ENCODE measurements at regions not wholly inside any gene's neighbourhood (a gene's known extent, or its start where the extent isn't known, plus 50 kb on each side); places are given as distances from the start of the nearest gene placed in this dataset.
"Not testable (repeated sequence)": the region's sequence is repeated elsewhere in the genome, so short reads cannot be mapped to it uniquely, and the experiment has no call there.

DNA sequence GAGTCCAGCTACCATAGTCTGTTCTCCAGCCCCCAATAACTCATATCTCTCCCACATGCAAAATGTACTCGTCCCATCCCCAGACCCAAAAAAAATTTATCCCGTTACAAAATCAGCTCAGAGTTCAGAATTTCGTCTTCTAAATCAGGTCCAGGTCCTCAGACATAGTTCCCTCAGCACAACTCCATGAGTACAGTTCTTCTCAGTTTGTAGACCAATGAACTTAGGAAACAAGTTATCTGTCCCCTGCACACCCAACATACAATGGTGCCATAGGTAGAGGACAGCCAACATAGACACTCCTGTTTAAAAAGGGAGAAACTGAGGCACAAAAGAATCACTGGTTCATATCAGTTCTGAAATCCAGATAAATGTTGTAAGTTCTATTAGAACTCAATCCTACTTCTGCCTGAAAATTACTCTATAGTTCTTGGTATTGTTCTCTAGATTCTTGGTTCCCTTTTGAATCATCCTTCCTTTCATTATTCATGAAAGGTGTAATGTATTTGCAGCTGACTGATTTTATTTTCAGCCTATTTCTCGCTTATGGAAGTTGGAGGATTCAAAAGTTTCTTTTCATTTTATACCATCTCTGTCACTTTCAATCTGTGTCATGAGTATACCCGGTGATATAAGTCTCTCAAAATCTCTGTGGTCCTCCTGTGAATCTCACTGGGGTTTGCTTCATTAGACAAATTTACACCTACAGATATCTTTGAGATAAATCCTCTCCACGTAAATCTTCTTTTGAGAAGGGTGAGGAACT, 75.8 kb upstream of the TSPAN2 start:
- Histone ChIP-seq H3K4me3 (ENCODE audit: low read depth, low read length) (no peak overlapping the region), H3K27ac (ENCODE audit: low read depth, low read length) (peak overlapping the region; percentile 100), H3K79me2 (ENCODE audit: control insufficient read depth, insufficient read depth, low read length, unreplicated experiment) (no peaks in the 10 kb centered on the region), H3K27me3 (ENCODE audit: insufficient read depth, low read length) (no peaks in the 10 kb centered on the region), H3K4me1 (ENCODE audit: control insufficient read depth, insufficient read depth, low read length, unreplicated experiment) (peaks cover 40% of the 10 kb centered on the region), H3K36me3 (ENCODE audit: insufficient read depth, low read length) (no peaks in the 10 kb centered on the region), H2AFZ (ENCODE audit: low read length, unreplicated experiment) (no peak overlapping the region)

- peaks cover 34% of the 10 kb centered on the region for H3K4me1 ChIP-seq (ENCODE audit: control insufficient read depth, insufficient read depth, low read length, unreplicated experiment)
- no peaks in the 10 kb centered on the region for H3K27me3 ChIP-seq (ENCODE audit: insufficient read depth, low read length)
- H3K36me3 ChIP-seq (ENCODE audit: insufficient read depth, low read length) = no peaks in the 10 kb centered on the region
- H3K27ac ChIP-seq (ENCODE audit: low read depth, low read length) = 0 out of 2 replicates have a peak overlapping the region, but pooled peaks have one; percentile 100
- no peak overlapping the region for H3K4me3 ChIP-seq (ENCODE audit: low read depth, low read length)
- H3K79me2 ChIP-seq (ENCODE audit: control insufficient read depth, insufficient read depth, low read length, unreplicated experiment) = no peaks in the 10 kb centered on the region
- no peak overlapping the region for H2AFZ ChIP-seq (ENCODE audit: low read length, unreplicated experiment)
Measured at GRCh38 chr1:115164484-115164883, 75.2 kb upstream of the TSPAN2 start.

- H3K27ac ChIP-seq (ENCODE audit: low read depth, low read length) = peak overlapping the region; percentile 4
- H3K4me3 ChIP-seq (ENCODE audit: low read depth, low read length) = no peak overlapping the region
- H3K36me3 ChIP-seq (ENCODE audit: insufficient read depth, low read length) = no peaks in the 10 kb centered on the region
- peaks cover 20% of the 10 kb centered on the region for H3K4me1 ChIP-seq (ENCODE audit: control insufficient read depth, insufficient read depth, low read length, unreplicated experiment)
- no peak overlapping the region for H2AFZ ChIP-seq (ENCODE audit: low read length, unreplicated experiment)
- H3K79me2 ChIP-seq (ENCODE audit: control insufficient read depth, insufficient read depth, low read length, unreplicated experiment) = no peaks in the 10 kb centered on the region
- no peaks in the 10 kb centered on the region for H3K27me3 ChIP-seq (ENCODE audit: insufficient read depth, low read length)
Measured at GRCh38 chr1:115160728-115161127, 71.4 kb upstream of the TSPAN2 start.

DNA sequence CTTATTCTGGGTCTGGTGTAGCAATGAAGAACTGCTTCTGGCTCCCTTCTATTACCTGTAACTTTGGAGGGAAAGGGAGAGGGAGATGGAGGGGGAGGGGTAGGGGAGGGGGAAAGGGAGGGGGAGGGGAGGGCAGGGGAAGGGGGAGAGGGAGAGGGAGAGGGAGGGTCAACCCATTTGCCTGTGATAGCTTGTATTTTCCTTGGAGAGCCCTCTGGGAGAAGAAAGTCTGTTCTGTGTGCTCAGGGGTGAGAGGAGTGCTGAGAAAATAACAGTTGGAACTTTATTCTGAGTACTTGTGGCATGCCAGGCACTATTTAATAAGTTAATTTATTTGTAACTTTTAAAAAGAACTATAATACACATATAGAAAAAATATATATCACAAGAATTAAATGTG, 70.7 kb upstream of the TSPAN2 start:
- no peak overlapping the region for H3K27ac ChIP-seq (ENCODE audit: low read depth, low read length)
- no peaks in the 10 kb centered on the region for H3K79me2 ChIP-seq (ENCODE audit: control insufficient read depth, insufficient read depth, low read length, unreplicated experiment)
- H3K4me1 ChIP-seq (ENCODE audit: control insufficient read depth, insufficient read depth, low read length, unreplicated experiment) = peaks cover 19% of the 10 kb centered on the region
- H2AFZ ChIP-seq (ENCODE audit: low read length, unreplicated experiment) = no peak overlapping the region
- no peaks in the 10 kb centered on the region for H3K27me3 ChIP-seq (ENCODE audit: insufficient read depth, low read length)
- H3K4me3 ChIP-seq (ENCODE audit: low read depth, low read length) = no peak overlapping the region
- no peaks in the 10 kb centered on the region for H3K36me3 ChIP-seq (ENCODE audit: insufficient read depth, low read length)

- Histone ChIP-seq H3K4me1 (ENCODE audit: control insufficient read depth, insufficient read depth, low read length, unreplicated experiment) (peaks cover 19% of the 10 kb centered on the region), H3K27ac (ENCODE audit: low read depth, low read length) (peak overlapping the region; percentile 57), H3K36me3 (ENCODE audit: insufficient read depth, low read length) (no peaks in the 10 kb centered on the region), H2AFZ (ENCODE audit: low read length, unreplicated experiment) (peak overlapping the region; percentile 72), H3K4me3 (ENCODE audit: low read depth, low read length) (no peak overlapping the region), H3K79me2 (ENCODE audit: control insufficient read depth, insufficient read depth, low read length, unreplicated experiment) (no peaks in the 10 kb centered on the region), H3K27me3 (ENCODE audit: insufficient read depth, low read length) (no peaks in the 10 kb centered on the region)
Measured at GRCh38 chr1:115158181-115158580, 68.9 kb upstream of the TSPAN2 start.

- H3K4me1 ChIP-seq (ENCODE audit: control insufficient read depth, insufficient read depth, low read length, unreplicated experiment) = peaks cover 19% of the 10 kb centered on the region
- no peaks in the 10 kb centered on the region for H3K27me3 ChIP-seq (ENCODE audit: insufficient read depth, low read length)
- no peak overlapping the region for H2AFZ ChIP-seq (ENCODE audit: low read length, unreplicated experiment)
Measured at GRCh38 chr1:115156826-115157468, 67.6 kb upstream of the TSPAN2 start.

DNA sequence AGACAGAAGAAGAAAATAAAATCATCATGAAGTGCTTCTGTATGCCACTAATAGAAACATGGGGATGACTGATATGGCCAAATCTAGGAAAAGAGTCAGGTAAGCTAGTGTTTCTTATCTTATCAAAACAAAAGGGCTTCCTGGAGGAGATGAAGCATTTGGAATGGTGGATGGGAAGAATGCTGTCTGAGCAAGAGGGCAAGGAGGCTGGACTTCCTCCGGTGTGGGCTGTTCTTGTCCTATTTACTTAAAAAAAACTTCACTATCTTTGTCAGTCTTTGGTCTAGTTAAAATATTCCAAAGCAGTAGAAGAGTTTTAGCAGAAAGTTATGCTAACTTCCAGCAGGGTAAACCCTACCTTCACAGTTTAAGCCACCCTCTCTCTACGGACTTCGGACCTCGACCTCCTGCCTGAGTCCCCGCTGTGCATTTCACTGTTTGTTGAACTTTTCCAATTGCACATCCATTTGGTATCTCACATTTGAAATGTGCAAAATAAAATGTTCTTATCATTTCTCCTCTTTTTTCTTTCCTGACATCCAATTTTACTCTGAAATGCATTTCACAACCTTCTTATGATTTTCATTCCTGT, 64.8 kb upstream of the TSPAN2 start:
- Histone ChIP-seq H3K27ac (ENCODE audit: low read depth, low read length) (no peak overlapping the region), H3K36me3 (ENCODE audit: insufficient read depth, low read length) (no peaks in the 10 kb centered on the region), H3K27me3 (ENCODE audit: insufficient read depth, low read length) (no peaks in the 10 kb centered on the region), H3K79me2 (ENCODE audit: control insufficient read depth, insufficient read depth, low read length, unreplicated experiment) (no peaks in the 10 kb centered on the region), H2AFZ (ENCODE audit: low read length, unreplicated experiment) (no peak overlapping the region), H3K4me3 (ENCODE audit: low read depth, low read length) (no peak overlapping the region), H3K4me1 (ENCODE audit: control insufficient read depth, insufficient read depth, low read length, unreplicated experiment) (peaks cover 17% of the 10 kb centered on the region)

More at GRCh38 chr1:115156826-115157468, 67.6 kb upstream of the TSPAN2 start:
- Histone ChIP-seq H3K79me2 (ENCODE audit: control insufficient read depth, insufficient read depth, low read length, unreplicated experiment) (no peaks in the 10 kb centered on the region), H3K36me3 (ENCODE audit: insufficient read depth, low read length) (no peaks in the 10 kb centered on the region), H3K27ac (ENCODE audit: low read depth, low read length) (no peak overlapping the region), H3K4me3 (ENCODE audit: low read depth, low read length) (no peak overlapping the region)

DNA sequence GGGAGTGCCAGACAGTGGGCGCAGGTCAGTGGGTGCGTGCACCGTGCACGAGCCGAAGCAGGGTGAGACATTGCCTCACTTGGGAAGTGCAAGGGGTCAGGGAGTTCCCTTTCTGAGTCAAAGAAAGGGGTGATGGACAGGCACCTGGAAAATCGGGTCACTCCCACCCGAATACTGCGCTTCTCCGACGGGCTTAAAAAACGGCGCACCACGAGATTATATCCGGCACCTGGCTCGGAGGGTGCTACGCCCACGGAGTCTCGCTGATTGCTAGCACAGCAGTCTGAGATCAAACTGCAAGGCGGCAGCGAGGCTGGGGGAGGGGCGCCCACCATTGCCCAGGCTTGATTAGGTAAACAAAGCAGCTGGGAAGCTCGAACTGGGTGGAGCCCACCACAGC, 58.6 kb upstream of the TSPAN2 start:
- H3K79me2 ChIP-seq (ENCODE audit: control insufficient read depth, insufficient read depth, low read length, unreplicated experiment); H3K27me3 ChIP-seq (ENCODE audit: insufficient read depth, low read length); H3K27ac ChIP-seq (ENCODE audit: low read depth, low read length); H3K4me3 ChIP-seq (ENCODE audit: low read depth, low read length); H2AFZ ChIP-seq (ENCODE audit: low read length, unreplicated experiment); H3K36me3 ChIP-seq (ENCODE audit: insufficient read depth, low read length); H3K4me1 ChIP-seq (ENCODE audit: control insufficient read depth, insufficient read depth, low read length, unreplicated experiment): not testable (repeated sequence)

DNA sequence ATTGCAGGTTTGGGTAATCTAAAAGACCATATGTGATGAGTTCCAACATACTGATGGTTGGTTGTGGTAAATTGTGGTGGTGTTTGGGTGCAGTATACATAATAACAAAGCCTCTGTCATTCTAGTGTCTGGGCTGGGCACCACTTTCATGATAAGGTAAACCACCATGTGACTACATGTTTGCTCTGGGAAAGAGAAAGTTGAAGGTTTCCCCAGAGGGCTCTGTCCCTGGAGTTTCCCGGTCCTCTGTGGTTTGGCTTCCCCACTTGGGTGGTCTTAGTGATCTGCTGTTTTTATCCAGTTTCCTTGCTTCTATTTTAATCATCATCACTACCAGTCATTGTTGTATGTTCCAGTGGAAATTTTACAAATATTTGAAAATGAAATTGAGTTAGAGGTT, 55.9 kb upstream of the TSPAN2 start:
- Histone ChIP-seq H3K36me3 (ENCODE audit: insufficient read depth, low read length) (no peaks in the 10 kb centered on the region), H3K4me1 (ENCODE audit: control insufficient read depth, insufficient read depth, low read length, unreplicated experiment) (no peaks in the 10 kb centered on the region), H3K27ac (ENCODE audit: low read depth, low read length) (no peak overlapping the region), H3K4me3 (ENCODE audit: low read depth, low read length) (no peak overlapping the region), H2AFZ (ENCODE audit: low read length, unreplicated experiment) (no peak overlapping the region), H3K27me3 (ENCODE audit: insufficient read depth, low read length) (no peaks in the 10 kb centered on the region), H3K79me2 (ENCODE audit: control insufficient read depth, insufficient read depth, low read length, unreplicated experiment) (no peaks in the 10 kb centered on the region)

DNA sequence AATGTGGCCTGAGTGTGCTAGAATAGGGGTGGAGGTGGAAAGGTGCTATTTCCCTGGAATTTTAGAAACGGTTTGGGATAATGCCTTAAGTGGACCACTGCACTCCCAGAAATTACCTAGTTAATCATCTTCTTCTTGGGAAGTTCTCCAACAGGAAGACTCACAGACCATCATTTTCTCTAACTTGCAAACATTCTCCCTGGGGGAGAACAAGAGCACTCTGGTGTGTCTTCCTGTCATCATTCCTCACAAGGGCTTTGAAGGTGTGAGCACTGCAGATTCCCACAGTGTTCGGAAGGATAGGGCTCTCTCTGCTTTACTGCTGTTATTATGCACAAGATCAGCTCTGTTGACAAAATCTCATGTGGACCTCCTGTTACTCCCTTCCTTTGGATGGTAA, 54.9 kb upstream of the TSPAN2 start:
- Histone ChIP-seq H3K27me3 (ENCODE audit: insufficient read depth, low read length) (no peaks in the 10 kb centered on the region), H3K27ac (ENCODE audit: low read depth, low read length) (no peak overlapping the region), H3K79me2 (ENCODE audit: control insufficient read depth, insufficient read depth, low read length, unreplicated experiment) (no peaks in the 10 kb centered on the region), H3K36me3 (ENCODE audit: insufficient read depth, low read length) (no peaks in the 10 kb centered on the region), H2AFZ (ENCODE audit: low read length, unreplicated experiment) (no peak overlapping the region), H3K4me1 (ENCODE audit: control insufficient read depth, insufficient read depth, low read length, unreplicated experiment) (peaks cover 2% of the 10 kb centered on the region), H3K4me3 (ENCODE audit: low read depth, low read length) (no peak overlapping the region)

- Histone ChIP-seq H3K4me3 (ENCODE audit: low read depth, low read length) (no peak overlapping the region), H3K36me3 (ENCODE audit: insufficient read depth, low read length) (no peaks in the 10 kb centered on the region), H3K27ac (ENCODE audit: low read depth, low read length) (no peak overlapping the region), H3K27me3 (ENCODE audit: insufficient read depth, low read length) (no peaks in the 10 kb centered on the region), H2AFZ (ENCODE audit: low read length, unreplicated experiment) (no peak overlapping the region), H3K79me2 (ENCODE audit: control insufficient read depth, insufficient read depth, low read length, unreplicated experiment) (no peaks in the 10 kb centered on the region), H3K4me1 (ENCODE audit: control insufficient read depth, insufficient read depth, low read length, unreplicated experiment) (peaks cover 4% of the 10 kb centered on the region)
Measured at GRCh38 chr1:115142616-115143015, 53.3 kb upstream of the TSPAN2 start.

All from ACC112 (cell line).